OCI-LY7 (cell line): ENCODE measurements at regions not wholly inside any gene's neighbourhood (a gene's known extent, or its start where the extent isn't known, plus 50 kb on each side); places are given as distances from the start of the nearest gene placed in this dataset.

Source experiments
- BruUV-seq: library from RNA; stranded (reverse); fragments of 400-500 nt; replicated peaks from 2 replicates; lab custom pipeline; 2021; lab: Mats Ljungman, UMichigan
- CTCF ChIA-PET: fragments of 300-600 bp; sonication (Branson Sonifier 250); formaldehyde crosslinking; loops from one replicate; lab custom pipeline; 2022; ENCODE audit warnings: antibody characterized with exemption; ENCODE audit not compliant: unreplicated experiment; lab: Charles Lee
- POLR2A ChIA-PET: fragments of 300-600 bp; sonication (Branson Sonifier 250); formaldehyde crosslinking; loops from one replicate; lab custom pipeline; 2022; ENCODE audit warnings: antibody characterized with exemption; lab: Charles Lee
- DNase-seq: peaks from one replicate; pipeline ENCODE4 v3.0.0-alpha.2; 2015; ENCODE audit warnings: low spot score
- H2AFZ ChIP-seq: fragments of 200-600 bp; sonication (generic), shearing (Covaris generic); 2 replicates; pipeline ENCODE4 v1.6.1; 2014; ENCODE audit warnings: mild to moderate bottlenecking, antibody characterized with exemption, low read length, moderate library complexity
- H3K27ac ChIP-seq: fragments of 200-600 bp; sonication (generic); 2 replicates; pipeline ENCODE4 v1.5.1; 2014; ENCODE audit warnings: mixed run types, low read depth, mild to moderate bottlenecking, moderate library complexity, low read length, inconsistent platforms; ENCODE audit not compliant: poor library complexity, severe bottlenecking
- H3K36me3 ChIP-seq: fragments of 200-600 bp; sonication (generic); 2 replicates; pipeline ENCODE4 v1.6.1; 2014; ENCODE audit warnings: mild to moderate bottlenecking, antibody characterized with exemption, low read length, moderate library complexity, mixed read lengths; ENCODE audit not compliant: insufficient read depth
- H3K4me1 ChIP-seq: fragments of 200-600 bp; sonication (generic); 2 replicates; pipeline ENCODE4 v1.5.1; 2014; ENCODE audit warnings: mild to moderate bottlenecking, low read length; ENCODE audit not compliant: insufficient read depth, poor library complexity, severe bottlenecking
- H3K4me2 ChIP-seq: fragments of 200-600 bp; sonication (generic); 2 replicates; pipeline ENCODE4 v1.6.1; 2014; ENCODE audit warnings: mild to moderate bottlenecking, low read length
- H3K4me3 ChIP-seq: fragments of 200-600 bp; sonication (generic); 2 replicates; pipeline ENCODE4 v1.5.1; 2014; ENCODE audit warnings: mild to moderate bottlenecking, low read depth, low read length; ENCODE audit not compliant: poor library complexity, severe bottlenecking
- H3K79me2 ChIP-seq: fragments of 200-600 bp; sonication (generic); 2 replicates; pipeline ENCODE4 v1.6.1; 2016; ENCODE audit warnings: low read depth, mild to moderate bottlenecking, low read length, moderate library complexity, mixed read lengths; ENCODE audit not compliant: insufficient read depth
- H3K9me2 ChIP-seq: fragments of 200-600 bp; sonication (generic); 2 replicates; pipeline ENCODE4 v1.6.1; 2016; ENCODE audit warnings: mild to moderate bottlenecking, low read length, mixed read lengths; ENCODE audit not compliant: insufficient read depth
- H3K9me3 ChIP-seq: fragments of 200-600 bp; sonication (generic); 2 replicates; pipeline ENCODE4 v1.6.1; 2014; ENCODE audit warnings: mild to moderate bottlenecking, mixed run types, low read length, mixed read lengths
- H4K20me1 ChIP-seq: fragments of 200-600 bp; sonication (generic); 2 replicates; pipeline ENCODE4 v1.6.1; 2014; ENCODE audit warnings: mild to moderate bottlenecking, antibody characterized with exemption, low read length, moderate library complexity, mixed read lengths; ENCODE audit not compliant: insufficient read depth
- EZH2phosphoT487 ChIP-seq: fragments of 200-600 bp; sonication (generic); IDR thresholded peaks from 2 replicates; pipeline ENCODE4 v1.6.1; 2018; ENCODE audit warnings: low read depth, borderline replicate concordance, mild to moderate bottlenecking, mixed run types, antibody characterized with exemption, low read length, moderate library complexity, mixed read lengths
- intact Hi-C: fragments of 100-400 bp; cut with micrococcal nuclease; formaldehyde crosslinking; loops from one replicate; pipeline ENCODE4 v1.10.0; 2022; ENCODE audit not compliant: unreplicated experiment
- TF ChIP-seq, protein P1 (sequence below): fragments of 200-600 bp; sonication (generic); conservative IDR thresholded peaks from 2 replicates; pipeline ENCODE4 v1.5.1; 2014; ENCODE audit warnings: mild to moderate bottlenecking, antibody characterized with exemption, low read length, moderate library complexity, mixed read lengths

DNA sequence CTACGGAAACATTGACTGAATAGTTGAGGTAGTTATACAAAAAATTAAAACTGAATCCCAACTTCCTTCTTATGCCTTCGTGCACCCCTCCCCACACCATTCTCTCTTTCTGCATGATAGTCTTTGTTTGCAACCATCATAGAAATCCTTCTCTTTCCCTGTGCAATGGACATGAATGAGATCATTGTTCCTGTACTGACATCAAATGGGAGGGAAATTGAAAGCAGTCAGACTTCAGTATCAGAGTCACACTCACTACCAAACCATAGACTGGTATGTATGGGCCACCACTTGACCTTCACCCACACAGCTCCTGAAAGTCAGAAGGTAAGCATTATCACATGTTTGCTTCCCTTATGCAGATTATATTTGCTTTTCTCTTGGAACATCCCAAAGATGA lies 782.8 kb downstream of the BCL11A start:
- ChIA-PET CTCF (no interaction called here), POLR2A (no interaction called here)
- Histone ChIP-seq H3K4me1 (no peaks in the 10 kb centered on the region), H3K4me2 (no peak overlapping the region), H3K4me3 (no peak overlapping the region), H3K27ac (no peak overlapping the region), H3K9me3 (no peaks in the 10 kb centered on the region), H4K20me1 (no peaks in the 10 kb centered on the region), H3K9me2 (no peaks in the 10 kb centered on the region), H3K79me2 (no peaks in the 10 kb centered on the region), H3K36me3 (no peaks in the 10 kb centered on the region), H2AFZ (no peak overlapping the region)
- no peak for DNase-seq
- TF ChIP-seq EZH2phosphoT487, result no peak
- TF ChIP-seq, protein P1, sequence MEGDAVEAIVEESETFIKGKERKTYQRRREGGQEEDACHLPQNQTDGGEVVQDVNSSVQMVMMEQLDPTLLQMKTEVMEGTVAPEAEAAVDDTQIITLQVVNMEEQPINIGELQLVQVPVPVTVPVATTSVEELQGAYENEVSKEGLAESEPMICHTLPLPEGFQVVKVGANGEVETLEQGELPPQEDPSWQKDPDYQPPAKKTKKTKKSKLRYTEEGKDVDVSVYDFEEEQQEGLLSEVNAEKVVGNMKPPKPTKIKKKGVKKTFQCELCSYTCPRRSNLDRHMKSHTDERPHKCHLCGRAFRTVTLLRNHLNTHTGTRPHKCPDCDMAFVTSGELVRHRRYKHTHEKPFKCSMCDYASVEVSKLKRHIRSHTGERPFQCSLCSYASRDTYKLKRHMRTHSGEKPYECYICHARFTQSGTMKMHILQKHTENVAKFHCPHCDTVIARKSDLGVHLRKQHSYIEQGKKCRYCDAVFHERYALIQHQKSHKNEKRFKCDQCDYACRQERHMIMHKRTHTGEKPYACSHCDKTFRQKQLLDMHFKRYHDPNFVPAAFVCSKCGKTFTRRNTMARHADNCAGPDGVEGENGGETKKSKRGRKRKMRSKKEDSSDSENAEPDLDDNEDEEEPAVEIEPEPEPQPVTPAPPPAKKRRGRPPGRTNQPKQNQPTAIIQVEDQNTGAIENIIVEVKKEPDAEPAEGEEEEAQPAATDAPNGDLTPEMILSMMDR, result no peak
- intact Hi-C loops, result no loop called here
- no TSS peak for BruUV-seq

DNA sequence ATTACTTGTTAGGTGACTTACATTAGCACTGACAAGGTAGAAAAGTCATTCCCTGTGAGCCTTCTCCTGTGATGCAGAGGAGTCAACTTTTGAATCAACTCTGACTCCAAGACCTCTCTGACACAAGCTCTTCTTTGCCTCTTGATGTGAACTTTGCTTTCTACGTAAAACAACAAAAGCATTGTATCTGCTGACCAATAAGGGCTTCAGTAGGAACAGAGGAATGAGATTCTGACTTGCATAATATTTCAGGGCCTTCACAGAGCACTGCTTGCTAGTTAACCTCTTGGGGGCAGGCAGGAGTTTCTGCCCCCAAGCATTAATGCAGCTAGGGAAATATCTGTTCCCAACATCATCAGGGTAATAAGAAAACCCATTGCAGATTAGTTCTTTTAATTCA lies 791.5 kb downstream of the BCL11A start:
- Histone ChIP-seq H3K9me2 (no peaks in the 10 kb centered on the region), H3K36me3 (no peaks in the 10 kb centered on the region), H3K4me1 (no peaks in the 10 kb centered on the region), H3K4me2 (no peak overlapping the region), H3K9me3 (no peaks in the 10 kb centered on the region), H2AFZ (no peak overlapping the region), H4K20me1 (no peaks in the 10 kb centered on the region), H3K27ac (no peak overlapping the region), H3K79me2 (no peaks in the 10 kb centered on the region), H3K4me3 (no peak overlapping the region)
- ChIA-PET CTCF (no interaction called here), POLR2A (no interaction called here)
- intact Hi-C loops, result no loop called here
- TF ChIP-seq EZH2phosphoT487, result no peak
- TF ChIP-seq, protein P1, result peak; percentile 38; the same call in 1 of the 2 replicates
- no peak for DNase-seq
- no TSS peak for BruUV-seq

DNA sequence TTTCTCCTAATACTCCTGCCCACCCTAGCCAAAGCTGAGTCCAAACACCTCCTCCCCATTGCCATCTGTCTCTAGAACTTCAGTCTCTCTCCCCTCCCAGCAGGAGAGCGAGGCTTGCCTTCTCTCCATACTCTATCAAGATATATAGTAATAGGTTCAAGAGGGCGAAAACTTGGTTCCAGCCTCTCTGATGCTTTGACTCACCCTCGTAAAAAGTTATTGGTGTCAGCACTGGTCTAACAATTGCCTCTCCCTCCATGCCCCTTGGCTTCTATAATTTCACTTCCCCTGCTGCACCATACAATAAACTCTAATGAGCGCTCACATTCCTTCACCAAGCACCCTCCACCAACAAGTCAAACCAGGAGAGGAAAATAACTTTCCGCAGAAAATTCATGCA lies 797.3 kb downstream of the BCL11A start:
- H3K79me2 ChIP-seq, result no peaks in the 10 kb centered on the region

More for the DNA sequence above, 797.3 kb downstream of the BCL11A start:
- no peak for DNase-seq
- POLR2A ChIA-PET, result no interaction called here
- intact Hi-C loops, result no loop called here
- no peak overlapping the region for H3K4me2 ChIP-seq
- no peak overlapping the region for H3K4me3 ChIP-seq
- no TSS peak for BruUV-seq
- no peak overlapping the region for H2AFZ ChIP-seq
- H3K36me3 ChIP-seq, result no peaks in the 10 kb centered on the region
- H3K27ac ChIP-seq, result no peak overlapping the region
- H4K20me1 ChIP-seq, result no peaks in the 10 kb centered on the region
- no peaks in the 10 kb centered on the region for H3K4me1 ChIP-seq
- no peaks in the 10 kb centered on the region for H3K9me3 ChIP-seq
- no peak for TF ChIP-seq EZH2phosphoT487
- TF ChIP-seq, protein P1, result no peak
- CTCF ChIA-PET, result no interaction called here
- no peaks in the 10 kb centered on the region for H3K9me2 ChIP-seq
